DND-41 (cell line): ENCODE measurements at regions not wholly inside any gene's neighbourhood (a gene's known extent, or its start where the extent isn't known, plus 50 kb on each side); places are given as distances from the start of the nearest gene placed in this dataset.

Experiments
- ATAC-seq: fragments of 200-7000 bp; cut with Tn5 transposase; 3 replicates; pipeline ENCODE4 v1.9.1; 2021; ENCODE audit warnings: low read depth; ENCODE audit not compliant: insufficient read depth
- DNase-seq: peaks from one replicate; pipeline ENCODE4 v3.0.0-alpha.2; 2020
- H2AFZ ChIP-seq: 2 replicates; pipeline ENCODE4 v1.6.0; 2012; ENCODE audit warnings: low read depth, low read length
- H3K27ac ChIP-seq: 2 replicates; pipeline ENCODE4 v1.5.1; 2012; ENCODE audit warnings: low read length, inconsistent platforms
- H3K27me3 ChIP-seq: fragments of 200-600 bp; sonication (generic); 2 replicates; pipeline ENCODE4 v1.6.0; 2012; ENCODE audit warnings: low read length, mild to moderate bottlenecking, inconsistent platforms; ENCODE audit not compliant: insufficient read depth, poor library complexity
- H3K36me3 ChIP-seq: 2 replicates; pipeline ENCODE4 v1.5.1; 2012; ENCODE audit warnings: low read length, inconsistent platforms; ENCODE audit not compliant: insufficient read depth
- H3K4me1 ChIP-seq: 2 replicates; pipeline ENCODE4 v1.5.1; 2012; ENCODE audit warnings: mild to moderate bottlenecking, low read length; ENCODE audit not compliant: insufficient read depth
- H3K4me2 ChIP-seq: 2 replicates; pipeline ENCODE4 v1.6.0; 2012; ENCODE audit warnings: mild to moderate bottlenecking, moderate library complexity, low read length, inconsistent platforms; ENCODE audit not compliant: insufficient read depth
- H3K4me3 ChIP-seq, 2 experiments: fragments of 200-600 bp in 1 of 2; shearing (Covaris generic) in 1 of 2; 2 replicates each; pipeline ENCODE4 v1.5.1; 2012 to 2016; ENCODE audit warnings: inconsistent platforms in 2 of 2, low read length in 2 of 2, mild to moderate bottlenecking in 2 of 2, low read depth in 1 of 2, moderate library complexity in 1 of 2
- H3K79me2 ChIP-seq: 2 replicates; pipeline ENCODE4 v1.6.0; 2012; ENCODE audit warnings: low read length, inconsistent platforms; ENCODE audit not compliant: insufficient read depth
- H3K9ac ChIP-seq: 2 replicates; pipeline ENCODE4 v1.6.0; 2012; ENCODE audit warnings: low read depth, mild to moderate bottlenecking, inconsistent platforms, low read length, moderate library complexity
- H3K9me3 ChIP-seq: 2 replicates; pipeline ENCODE4 v1.5.1; 2012; ENCODE audit warnings: low read length, moderate library complexity, mild to moderate bottlenecking, inconsistent platforms; ENCODE audit not compliant: insufficient read depth, severe bottlenecking
- H4K20me1 ChIP-seq: 2 replicates; pipeline ENCODE4 v1.6.0; 2012; ENCODE audit warnings: low read length; ENCODE audit not compliant: insufficient read depth
- EZH2 ChIP-seq: IDR thresholded peaks from 3 replicates; pipeline ENCODE4 v1.6.1; 2012; ENCODE audit warnings: borderline replicate concordance, low read depth, mild to moderate bottlenecking, moderate library complexity, low read length, inconsistent platforms; ENCODE audit not compliant: severe bottlenecking
- TF ChIP-seq, protein P1 (sequence below): IDR thresholded peaks from 2 replicates; pipeline ENCODE4 v1.5.1; 2012; ENCODE audit warnings: borderline replicate concordance, low read length, moderate library complexity, mild to moderate bottlenecking; ENCODE audit not compliant: poor library complexity, severe bottlenecking; ENCODE audit errors: extremely low read depth

DNA sequence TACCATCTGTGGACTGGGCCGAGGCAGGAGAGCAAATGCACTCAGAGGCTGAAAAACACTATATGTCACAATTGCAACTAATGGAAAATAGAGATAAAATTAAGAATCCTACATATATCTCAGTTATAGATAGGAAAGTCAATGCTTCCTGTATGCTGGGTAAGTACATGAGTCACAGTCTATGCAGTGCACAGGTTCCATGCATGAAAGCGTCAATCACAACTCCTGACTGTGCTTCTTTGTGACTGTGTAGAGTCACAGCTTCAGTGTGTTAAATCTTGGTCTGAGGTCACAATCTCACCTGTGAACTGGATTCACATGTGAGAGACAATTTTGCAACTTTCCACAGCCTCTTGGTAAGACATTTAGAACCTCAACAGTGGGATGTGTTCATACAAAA is 247.2 kb downstream of the RPS4Y2 start:
- Histone ChIP-seq H3K27me3 (no peaks in the 10 kb centered on the region), H3K27ac (no peak overlapping the region), H3K4me3 (no peak overlapping the region), H3K79me2 (no peaks in the 10 kb centered on the region), H3K9ac (no peak overlapping the region), H3K36me3 (no peaks in the 10 kb centered on the region), H4K20me1 (no peaks in the 10 kb centered on the region), H3K9me3 (no peaks in the 10 kb centered on the region), H2AFZ (no peak overlapping the region), H3K4me1 (no peaks in the 10 kb centered on the region), H3K4me2 (no peak overlapping the region)
- ATAC-seq, result no peak
- no peak for DNase-seq
- TF ChIP-seq, protein P1, sequence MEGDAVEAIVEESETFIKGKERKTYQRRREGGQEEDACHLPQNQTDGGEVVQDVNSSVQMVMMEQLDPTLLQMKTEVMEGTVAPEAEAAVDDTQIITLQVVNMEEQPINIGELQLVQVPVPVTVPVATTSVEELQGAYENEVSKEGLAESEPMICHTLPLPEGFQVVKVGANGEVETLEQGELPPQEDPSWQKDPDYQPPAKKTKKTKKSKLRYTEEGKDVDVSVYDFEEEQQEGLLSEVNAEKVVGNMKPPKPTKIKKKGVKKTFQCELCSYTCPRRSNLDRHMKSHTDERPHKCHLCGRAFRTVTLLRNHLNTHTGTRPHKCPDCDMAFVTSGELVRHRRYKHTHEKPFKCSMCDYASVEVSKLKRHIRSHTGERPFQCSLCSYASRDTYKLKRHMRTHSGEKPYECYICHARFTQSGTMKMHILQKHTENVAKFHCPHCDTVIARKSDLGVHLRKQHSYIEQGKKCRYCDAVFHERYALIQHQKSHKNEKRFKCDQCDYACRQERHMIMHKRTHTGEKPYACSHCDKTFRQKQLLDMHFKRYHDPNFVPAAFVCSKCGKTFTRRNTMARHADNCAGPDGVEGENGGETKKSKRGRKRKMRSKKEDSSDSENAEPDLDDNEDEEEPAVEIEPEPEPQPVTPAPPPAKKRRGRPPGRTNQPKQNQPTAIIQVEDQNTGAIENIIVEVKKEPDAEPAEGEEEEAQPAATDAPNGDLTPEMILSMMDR, result no peak
- TF ChIP-seq EZH2, result no peak

DNA sequence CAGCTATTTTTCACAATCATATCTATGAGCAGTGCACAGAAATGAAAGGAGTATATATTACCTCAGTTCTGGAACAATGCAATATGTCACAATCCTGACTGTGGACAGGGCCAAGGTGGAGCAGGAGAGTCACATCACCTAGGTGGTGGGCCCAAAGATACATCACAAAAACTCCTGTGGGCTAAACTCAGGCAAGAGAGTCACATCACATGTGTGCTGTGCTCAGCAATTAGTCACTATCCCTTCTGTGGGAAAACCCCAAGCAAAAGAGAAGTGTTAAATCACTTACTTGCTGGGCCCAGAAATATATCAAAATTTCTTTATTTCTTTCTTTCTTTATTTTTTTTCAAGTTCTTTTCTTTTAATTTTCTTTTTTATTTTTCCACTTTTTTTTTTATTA is 249.6 kb downstream of the RPS4Y2 start:
- no peaks in the 10 kb centered on the region for H3K27me3 ChIP-seq
- H3K9ac ChIP-seq, result no peak overlapping the region
- no peaks in the 10 kb centered on the region for H3K79me2 ChIP-seq
- no peaks in the 10 kb centered on the region for H3K36me3 ChIP-seq
- ATAC-seq (no peak), DNase-seq (no peak)
- H3K27ac ChIP-seq, result no peak overlapping the region
- no peaks in the 10 kb centered on the region for H3K9me3 ChIP-seq
- no peaks in the 10 kb centered on the region for H4K20me1 ChIP-seq
- no peaks in the 10 kb centered on the region for H3K4me1 ChIP-seq
- H3K4me3 ChIP-seq, result no peak overlapping the region
- no peak overlapping the region for H2AFZ ChIP-seq
- TF ChIP-seq EZH2, result no peak
- TF ChIP-seq, protein P1, result no peak
- H3K4me2 ChIP-seq, result no peak overlapping the region

DNA sequence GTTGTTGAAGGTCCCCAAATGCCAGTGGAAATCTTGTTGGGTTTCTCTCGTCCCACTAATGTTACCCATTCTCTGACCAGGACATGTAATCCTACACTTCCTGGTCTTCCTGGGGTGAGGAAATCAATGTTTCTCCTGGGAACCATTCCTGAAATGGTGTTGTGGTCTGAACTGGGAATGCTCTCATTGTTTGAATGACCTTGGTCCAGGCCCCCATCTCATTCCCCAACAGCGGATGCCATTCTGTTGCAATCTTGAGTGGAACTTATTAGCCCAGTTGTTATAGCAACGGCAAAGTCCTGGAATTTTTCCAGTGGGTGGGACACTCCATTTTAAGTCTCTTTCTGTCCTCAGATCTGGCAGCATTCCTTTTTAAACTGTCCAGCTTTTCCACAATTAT is 265.9 kb downstream of the RPS4Y2 start:
- no peaks in the 10 kb centered on the region for H3K36me3 ChIP-seq
- H3K79me2 ChIP-seq, result no peaks in the 10 kb centered on the region
- H3K27me3 ChIP-seq, result no peaks in the 10 kb centered on the region
- no peak overlapping the region for H3K9ac ChIP-seq
- ATAC-seq (no peak), DNase-seq (no peak)
- H4K20me1 ChIP-seq, result no peaks in the 10 kb centered on the region
- H3K27ac ChIP-seq, result no peak overlapping the region
- H3K9me3 ChIP-seq, result no peaks in the 10 kb centered on the region
- TF ChIP-seq, protein P1, result no peak
- TF ChIP-seq EZH2, result no peak
- no peak overlapping the region for H2AFZ ChIP-seq
- H3K4me2 ChIP-seq, result 0 out of 2 replicates have a peak overlapping the region, but pooled peaks have one; percentile 57
- H3K4me3 ChIP-seq, result no peak overlapping the region
- peaks cover 23% of the 10 kb centered on the region for H3K4me1 ChIP-seq
